ENCODE measurements at regions not wholly inside any gene's neighbourhood (a gene's known extent, or its start where the extent isn't known, plus 50 kb on each side); places are given as distances from the start of the nearest gene placed in this dataset.
"Not testable (repeated sequence)": the region's sequence is repeated elsewhere in the genome, so short reads cannot be mapped to it uniquely, and the experiment has no call there.

- H4K20me1 ChIP-seq (ENCODE audit: control insufficient read depth, insufficient read depth, low read depth, low read length) = no peaks in the 10 kb centered on the region
- H3K9me2 ChIP-seq (replicated peaks; ENCODE audit: control insufficient read depth, low read length) = no peaks in the 10 kb centered on the region
- H3K9me3 ChIP-seq (ENCODE audit: control insufficient read depth, insufficient read depth, low read length) = no peaks in the 10 kb centered on the region
- TF ChIP-seq EZH2phosphoT487 (IDR thresholded peaks at IDR 0.05; ENCODE audit: borderline replicate concordance, low read length) (no peak), CTCF (IDR thresholded peaks at IDR 0.05; ENCODE audit: low read depth, low read length, poor library complexity, severe bottlenecking) (no peak)
- H3K4me3 ChIP-seq (ENCODE audit: low read length) = no peak overlapping the region
- H3K27ac ChIP-seq (ENCODE audit: low read depth, low read length) = no peak overlapping the region
- H3K36me3 ChIP-seq (ENCODE audit: control insufficient read depth, low read length) = no peaks in the 10 kb centered on the region
- H3K79me2 ChIP-seq (ENCODE audit: control insufficient read depth, low read length) = no peaks in the 10 kb centered on the region
- no peak overlapping the region for H3K4me2 ChIP-seq (ENCODE audit: low read length)
- no peaks in the 10 kb centered on the region for H3K27me3 ChIP-seq (ENCODE audit: control insufficient read depth, low read length)
- no peaks in the 10 kb centered on the region for H3F3A ChIP-seq (ENCODE audit: control insufficient read depth, insufficient read depth)
- H3K4me1 ChIP-seq (ENCODE audit: control insufficient read depth, low read length) = no peaks in the 10 kb centered on the region
These were observed 125.8 kb upstream of the SLC7A11 start for GRCh38 chr4:138367942-138368341.

GRCh38 chr4:138352446-138352845 is 110.3 kb upstream of the SLC7A11 start:
- H3K4me3 ChIP-seq (ENCODE audit: low read length); H3F3A ChIP-seq (ENCODE audit: control insufficient read depth, insufficient read depth); H3K9me3 ChIP-seq (ENCODE audit: control insufficient read depth, insufficient read depth, low read length); H3K27ac ChIP-seq (ENCODE audit: low read depth, low read length); H3K9me2 ChIP-seq (replicated peaks; ENCODE audit: control insufficient read depth, low read length); H3K36me3 ChIP-seq (ENCODE audit: control insufficient read depth, low read length); H3K4me2 ChIP-seq (ENCODE audit: low read length); H3K79me2 ChIP-seq (ENCODE audit: control insufficient read depth, low read length); H3K27me3 ChIP-seq (ENCODE audit: control insufficient read depth, low read length); H4K20me1 ChIP-seq (ENCODE audit: control insufficient read depth, insufficient read depth, low read depth, low read length); H3K4me1 ChIP-seq (ENCODE audit: control insufficient read depth, low read length): not testable (repeated sequence)

GRCh38 chr4:138348055-138348454 is 105.9 kb upstream of the SLC7A11 start:
- Histone ChIP-seq H3F3A (ENCODE audit: control insufficient read depth, insufficient read depth) (no peaks in the 10 kb centered on the region), H3K27me3 (ENCODE audit: control insufficient read depth, low read length) (no peaks in the 10 kb centered on the region), H3K79me2 (ENCODE audit: control insufficient read depth, low read length) (no peaks in the 10 kb centered on the region), H3K9me2 (replicated peaks; ENCODE audit: control insufficient read depth, low read length) (no peaks in the 10 kb centered on the region), H4K20me1 (ENCODE audit: control insufficient read depth, insufficient read depth, low read depth, low read length) (no peaks in the 10 kb centered on the region), H3K4me1 (ENCODE audit: control insufficient read depth, low read length) (no peaks in the 10 kb centered on the region), H3K4me2 (ENCODE audit: low read length) (no peak overlapping the region), H3K4me3 (ENCODE audit: low read length) (no peak overlapping the region), H3K27ac (ENCODE audit: low read depth, low read length) (no peak overlapping the region), H3K36me3 (ENCODE audit: control insufficient read depth, low read length) (no peaks in the 10 kb centered on the region), H3K9me3 (ENCODE audit: control insufficient read depth, insufficient read depth, low read length) (no peaks in the 10 kb centered on the region)
- no peak for TF ChIP-seq EZH2phosphoT487 (IDR thresholded peaks at IDR 0.05; ENCODE audit: borderline replicate concordance, low read length)

- Histone ChIP-seq H3F3A (ENCODE audit: control insufficient read depth, insufficient read depth) (no peaks in the 10 kb centered on the region), H3K79me2 (ENCODE audit: control insufficient read depth, low read length) (no peaks in the 10 kb centered on the region), H3K27me3 (ENCODE audit: control insufficient read depth, low read length) (no peaks in the 10 kb centered on the region), H3K4me1 (ENCODE audit: control insufficient read depth, low read length) (no peaks in the 10 kb centered on the region), H3K9me3 (ENCODE audit: control insufficient read depth, insufficient read depth, low read length) (no peaks in the 10 kb centered on the region), H3K4me2 (ENCODE audit: low read length) (no peak overlapping the region), H3K27ac (ENCODE audit: low read depth, low read length) (no peak overlapping the region), H4K20me1 (ENCODE audit: control insufficient read depth, insufficient read depth, low read depth, low read length) (no peaks in the 10 kb centered on the region), H3K9me2 (replicated peaks; ENCODE audit: control insufficient read depth, low read length) (no peaks in the 10 kb centered on the region), H3K4me3 (ENCODE audit: low read length) (no peak overlapping the region), H3K36me3 (ENCODE audit: control insufficient read depth, low read length) (no peaks in the 10 kb centered on the region)
- TF ChIP-seq EZH2phosphoT487 (IDR thresholded peaks at IDR 0.05; ENCODE audit: borderline replicate concordance, low read length) (no peak), CTCF (IDR thresholded peaks at IDR 0.05; ENCODE audit: low read depth, low read length, poor library complexity, severe bottlenecking) (no peak)
These were observed 105.4 kb upstream of the SLC7A11 start for GRCh38 chr4:138347561-138347960.

All from DOHH2 (cell line).